Ovary (tissue), 7 donors: ENCODE measurements at regions not wholly inside any gene's neighbourhood (a gene's known extent, or its start where the extent isn't known, plus 50 kb on each side); places are given as distances from the start of the nearest gene placed in this dataset.

Source experiments
- DNase-seq, 5 donors: peaks; one replicate each; pipeline ENCODE4 v3.0.0-alpha.2; 2019 to 2020
- H3K27ac ChIP-seq, 2 donors: fragments of 200-600 bp; one replicate each; pipeline versions ENCODE4 v1.5.1 to v1.8.0; 2019 to 2022
- H3K27me3 ChIP-seq: fragments of 200-600 bp; one replicate; pipeline ENCODE4 v1.8.0; 2022
- H3K36me3 ChIP-seq: fragments of 200-600 bp; sonication (generic); one replicate; pipeline ENCODE4 v1.5.1; 2019
- H3K4me1 ChIP-seq: one replicate; pipeline ENCODE4 v1.8.1; 2013; ENCODE audit warnings: mild to moderate bottlenecking, moderate library complexity; ENCODE audit not compliant: insufficient read depth
- H3K4me3 ChIP-seq: fragments of 200-600 bp; sonication (generic); one replicate; pipeline ENCODE4 v1.5.1; 2017
- H3K9me3 ChIP-seq, 2 donors: fragments of 200-600 bp in 1 of 2; sonication (generic) in 1 of 2; one replicate each; pipeline versions ENCODE4 v1.5.1 to v1.8.1; 2013 to 2019; ENCODE audit warnings: mild to moderate bottlenecking in 1 of 2, moderate library complexity in 1 of 2
- EP300 ChIP-seq: sonication (generic); formaldehyde crosslinking; IDR thresholded peaks from one replicate; pipeline ENCODE4 v1.6.1; 2017; ENCODE audit warnings: antibody characterized with exemption
- POLR2A ChIP-seq: fragments of 450-650 bp; IDR thresholded peaks from one replicate; pipeline ENCODE4 v1.6.1; 2017; ENCODE audit warnings: antibody characterized with exemption, mild to moderate bottlenecking, moderate library complexity
- WGBS, 3 donors: extraction: QIAGEN DNeasy Blood & Tissue Kit in 1 of 3; methylation state at CpG; one replicate each; pipeline versions ENCODE4 v1.1.5 to v1.1.7; 2013 to 2017; 5-methylcytosine and 5-hydroxymethylcytosine counted together
- intact Hi-C, 4 donors: fragments of 100-400 bp; cut with DNase I; formaldehyde crosslinking; loops; one replicate each; pipeline versions ENCODE4 v1.11.0 to v1.15.1; 2022 to 2023
- TF ChIP-seq, protein P1 (sequence below), 3 donors: fragments of 450-650 bp in 2 of 3; fragments of 200-600 bp in 1 of 3; IDR thresholded peaks; one replicate each; pipeline versions ENCODE4 v1.5.1 to v1.8.0; 2016 to 2022; ENCODE audit warnings: antibody characterized with exemption in 3 of 3, mild to moderate bottlenecking in 1 of 3
- donor health status: DM: no; HTN: no; CAD: no; lungs with moderate emphysema.
- donor health status: DM: no; HTN: no; CAD: no.
- donor health status: Bipolar disorder and iron deficiency.
- donor health status: DM: no; HTN: no; CAD: no.
- donor health status: DM: yes; HTN: yes; CAD: no.

- no peak for DNase-seq
- Histone ChIP-seq H3K4me1 (peaks cover 7% of the 10 kb centered on the region), H3K4me3 (no peak overlapping the region), H3K36me3 (no peaks in the 10 kb centered on the region), H3K27ac (no peak overlapping the region), H3K9me3 (no peaks in the 10 kb centered on the region), H3K27me3 (no peaks in the 10 kb centered on the region)
- intact Hi-C loops: no loop called here
- no peak for TF ChIP-seq EP300
- TF ChIP-seq, protein P1, sequence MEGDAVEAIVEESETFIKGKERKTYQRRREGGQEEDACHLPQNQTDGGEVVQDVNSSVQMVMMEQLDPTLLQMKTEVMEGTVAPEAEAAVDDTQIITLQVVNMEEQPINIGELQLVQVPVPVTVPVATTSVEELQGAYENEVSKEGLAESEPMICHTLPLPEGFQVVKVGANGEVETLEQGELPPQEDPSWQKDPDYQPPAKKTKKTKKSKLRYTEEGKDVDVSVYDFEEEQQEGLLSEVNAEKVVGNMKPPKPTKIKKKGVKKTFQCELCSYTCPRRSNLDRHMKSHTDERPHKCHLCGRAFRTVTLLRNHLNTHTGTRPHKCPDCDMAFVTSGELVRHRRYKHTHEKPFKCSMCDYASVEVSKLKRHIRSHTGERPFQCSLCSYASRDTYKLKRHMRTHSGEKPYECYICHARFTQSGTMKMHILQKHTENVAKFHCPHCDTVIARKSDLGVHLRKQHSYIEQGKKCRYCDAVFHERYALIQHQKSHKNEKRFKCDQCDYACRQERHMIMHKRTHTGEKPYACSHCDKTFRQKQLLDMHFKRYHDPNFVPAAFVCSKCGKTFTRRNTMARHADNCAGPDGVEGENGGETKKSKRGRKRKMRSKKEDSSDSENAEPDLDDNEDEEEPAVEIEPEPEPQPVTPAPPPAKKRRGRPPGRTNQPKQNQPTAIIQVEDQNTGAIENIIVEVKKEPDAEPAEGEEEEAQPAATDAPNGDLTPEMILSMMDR (IDR thresholded peaks at IDR 0.05): no peak
- TF ChIP-seq POLR2A: no peak
These were observed 114.7 kb downstream of the SOX4 start for GRCh38 chr6:21708320-21708580.

DNA sequence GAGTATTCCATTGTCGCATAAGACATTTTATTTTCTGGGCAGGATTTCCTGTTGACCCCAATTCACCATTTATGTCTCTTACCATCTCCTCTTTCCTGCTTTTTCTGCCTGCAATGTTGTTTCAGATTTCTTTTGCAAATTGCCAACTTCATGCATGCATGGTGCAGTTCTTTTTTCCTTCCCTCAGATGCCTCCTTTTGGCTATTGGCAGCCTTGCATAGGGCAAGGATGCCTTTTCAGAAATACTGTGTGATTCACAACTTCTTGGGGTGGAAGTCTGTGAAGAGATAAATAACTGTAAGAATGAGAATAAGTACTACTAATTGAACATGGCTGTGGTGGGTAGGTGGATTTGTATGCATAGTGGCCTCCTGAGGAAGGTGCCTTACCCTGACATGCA lies 116.7 kb downstream of the SOX4 start:
- no peak for TF ChIP-seq EP300
- TF ChIP-seq POLR2A: no peak
- TF ChIP-seq, protein P1 (IDR thresholded peaks at IDR 0.05): no peak
- intact Hi-C loops: no loop called here
- 79 to 87% (median 83%) methylated on average over 1 of the region's 1 CpG for WGBS, 3 donors
- no peaks in the 10 kb centered on the region for H3K9me3 ChIP-seq
- no peaks in the 10 kb centered on the region for H3K36me3 ChIP-seq
- H3K4me3 ChIP-seq: no peak overlapping the region
- DNase-seq: no peak
- no peaks in the 10 kb centered on the region for H3K27me3 ChIP-seq
- H3K4me1 ChIP-seq: peaks cover 7% of the 10 kb centered on the region
- H3K27ac ChIP-seq: no peak overlapping the region

GRCh38 chr6:21710908-21711627 lies 117.5 kb downstream of the SOX4 start:
- WGBS, 3 donors: 73 to 76% (median 74%) methylated on average over 7 of the region's 7 CpGs
- H3K4me3 ChIP-seq: no peak overlapping the region

DNA sequence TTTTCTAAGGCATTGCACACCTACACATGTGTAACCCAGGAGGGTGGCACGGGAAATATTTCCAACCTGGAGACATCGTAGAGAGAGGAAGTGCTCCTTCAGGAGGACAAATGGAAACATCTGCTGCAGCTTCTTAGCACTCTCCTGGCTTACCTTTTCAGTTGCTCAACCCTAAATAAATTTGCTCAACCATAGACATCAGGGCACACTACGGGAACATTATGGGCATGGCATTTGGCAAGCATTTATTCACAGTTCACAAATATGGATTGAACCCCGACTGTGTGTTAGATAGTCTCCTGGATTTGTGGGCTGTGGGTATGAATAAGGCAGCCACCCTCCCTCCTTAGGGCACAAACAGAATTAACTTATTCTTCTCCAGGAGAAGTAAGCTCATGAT lies 118.7 kb downstream of the SOX4 start:
- DNase-seq: no peak
- Histone ChIP-seq H3K36me3 (no peaks in the 10 kb centered on the region), H3K4me1 (peaks cover 7% of the 10 kb centered on the region), H3K27ac (no peak overlapping the region), H3K4me3 (no peak overlapping the region), H3K9me3 (no peaks in the 10 kb centered on the region), H3K27me3 (no peaks in the 10 kb centered on the region)
- WGBS, 3 donors: 82 to 89% (median 86%) methylated on average over 4 of the region's 4 CpGs
- intact Hi-C loops: no loop called here
- TF ChIP-seq, protein P1 (IDR thresholded peaks at IDR 0.05): no peak
- TF ChIP-seq POLR2A (no peak), EP300 (no peak)

More at GRCh38 chr6:21710908-21711627, 117.5 kb downstream of the SOX4 start:
- no peaks in the 10 kb centered on the region for H3K27me3 ChIP-seq
- H3K9me3 ChIP-seq: no peaks in the 10 kb centered on the region
- H3K27ac ChIP-seq: no peak overlapping the region
- no peak for DNase-seq
- intact Hi-C loops: no loop called here
- no peak for TF ChIP-seq POLR2A
- TF ChIP-seq, protein P1 (IDR thresholded peaks at IDR 0.05): no peak
- no peak for TF ChIP-seq EP300
- no peaks in the 10 kb centered on the region for H3K36me3 ChIP-seq
- peaks cover 7% of the 10 kb centered on the region for H3K4me1 ChIP-seq
